Cardiac septum (tissue), 1 donor: ENCODE measurements at regions not wholly inside any gene's neighbourhood (a gene's known extent, or its start where the extent isn't known, plus 50 kb on each side); places are given as distances from the start of the nearest gene placed in this dataset.
A peak's percentile ranks its signal among the peaks of the same experiment; 100 is the strongest.
"Not testable (repeated sequence)": the region's sequence is repeated elsewhere in the genome, so short reads cannot be mapped to it uniquely, and the experiment has no call there.

Experiments
- DNase-seq: peaks from one replicate; pipeline ENCODE4 v3.0.0-alpha.2; 2020; ENCODE audit warnings: low spot score
- intact Hi-C: fragments of 100-400 bp; cut with DNase I; formaldehyde crosslinking; loops from one replicate; pipeline ENCODE4 v1.14.0; 2022
- donor health status: DM: no; HTN: no; CAD: no.

- DNase-seq = no peak
- intact Hi-C loops = loop anchor here (5.0 kb wide), 1 partner anchor 38 kb away; a partner anchor contains a TSS
Measured at GRCh38 chr6:26269531-26270485, 95.2 kb upstream of the BTN3A2 start.

GRCh38 chr6:26270486-26270861 is 94.5 kb upstream of the BTN3A2 start:
- intact Hi-C loops = loop anchor here (5.0 kb wide), 1 partner anchor 38 kb away; a partner anchor contains a TSS
- no peak for DNase-seq

GRCh38 chr6:26270903-26271667 is 93.9 kb upstream of the BTN3A2 start:
- intact Hi-C loops = loop anchor here (5.0 kb wide), 1 partner anchor 39 kb away; a partner anchor contains a TSS
- no peak for DNase-seq

GRCh38 chr6:26271668-26272024 is 93.4 kb upstream of the BTN3A2 start:
- DNase-seq = no peak
- intact Hi-C loops = loop anchor here (5.0 kb wide), 1 partner anchor 39 kb away; a partner anchor contains a TSS

DNA sequence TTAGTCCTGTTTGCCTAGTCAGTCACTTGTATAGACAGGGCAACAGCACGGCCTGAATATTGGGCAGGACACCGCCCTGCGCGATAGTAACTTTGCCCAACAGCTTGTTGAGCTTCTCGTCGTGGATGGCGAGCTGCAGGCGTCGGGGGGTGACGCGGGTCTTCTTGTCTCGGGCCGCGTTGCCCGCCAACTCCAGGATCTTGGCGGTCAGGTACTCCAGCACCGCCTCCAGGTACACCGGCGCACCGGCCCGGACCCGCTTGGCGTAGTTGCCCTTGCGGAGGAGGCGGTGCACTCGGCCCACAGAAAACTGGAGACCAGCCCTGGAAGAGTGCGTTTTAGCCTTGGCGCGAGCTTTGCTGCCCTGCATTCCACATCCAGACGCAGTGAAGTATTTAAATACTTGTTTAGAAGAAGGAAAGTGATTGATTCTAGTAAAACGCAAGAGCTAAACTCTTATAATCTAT is 92.8 kb upstream of the BTN3A2 start:
- no peak for DNase-seq
- intact Hi-C loops = loop anchor here (5.0 kb wide), 1 partner anchor 40 kb away; a partner anchor contains a TSS

DNA sequence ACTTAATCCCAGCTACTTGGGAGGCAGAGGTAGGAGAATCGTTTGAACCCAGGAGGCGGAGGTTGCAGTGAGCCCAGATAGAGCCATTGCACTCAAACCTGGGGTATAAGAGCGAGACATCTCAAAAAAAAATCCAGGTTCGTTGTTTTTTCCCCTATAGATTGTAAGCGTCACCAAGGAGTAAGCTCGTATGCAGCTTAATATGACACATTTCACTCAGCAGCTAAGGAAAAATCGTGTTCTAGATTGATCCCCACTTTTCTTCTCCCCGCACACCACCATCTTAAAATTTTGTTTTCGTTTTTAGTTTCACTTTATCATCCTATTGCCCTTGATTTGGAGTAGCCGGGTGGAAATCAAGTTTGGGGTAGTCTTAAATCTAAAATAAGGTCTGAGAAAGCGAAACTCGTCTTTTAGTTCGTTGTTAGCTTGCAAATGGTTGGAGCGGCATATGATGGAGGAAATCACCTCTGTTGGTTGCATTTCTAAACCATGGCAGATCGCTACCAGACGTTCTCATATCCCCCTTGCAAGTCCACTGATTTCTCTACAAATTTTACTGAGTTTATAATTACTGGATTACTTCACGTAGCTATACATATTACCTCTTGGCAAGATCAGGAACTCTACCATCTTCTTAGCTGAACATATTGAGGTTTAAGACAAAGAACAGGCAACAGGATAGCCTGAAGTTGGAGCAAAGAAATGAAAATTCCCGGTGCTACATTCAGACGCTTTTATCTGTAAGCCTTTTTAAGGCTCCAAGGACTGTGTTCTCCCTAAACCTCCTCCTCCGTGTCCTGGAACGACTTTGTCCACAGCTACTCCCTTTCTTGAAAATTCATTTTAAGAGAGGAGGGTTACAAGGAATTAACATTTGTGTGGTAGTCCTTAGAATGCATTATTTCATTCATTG is 91.1 kb upstream of the BTN3A2 start:
- intact Hi-C loops = loop anchor here (1.0 to 5.0 kb wide), 2 partner anchors 8 to 42 kb away; a partner anchor contains a TSS
- DNase-seq = no peak

GRCh38 chr6:26275663-26276062 is 89.3 kb upstream of the BTN3A2 start:
- intact Hi-C loops = no loop called here
- DNase-seq = no peak

DNA sequence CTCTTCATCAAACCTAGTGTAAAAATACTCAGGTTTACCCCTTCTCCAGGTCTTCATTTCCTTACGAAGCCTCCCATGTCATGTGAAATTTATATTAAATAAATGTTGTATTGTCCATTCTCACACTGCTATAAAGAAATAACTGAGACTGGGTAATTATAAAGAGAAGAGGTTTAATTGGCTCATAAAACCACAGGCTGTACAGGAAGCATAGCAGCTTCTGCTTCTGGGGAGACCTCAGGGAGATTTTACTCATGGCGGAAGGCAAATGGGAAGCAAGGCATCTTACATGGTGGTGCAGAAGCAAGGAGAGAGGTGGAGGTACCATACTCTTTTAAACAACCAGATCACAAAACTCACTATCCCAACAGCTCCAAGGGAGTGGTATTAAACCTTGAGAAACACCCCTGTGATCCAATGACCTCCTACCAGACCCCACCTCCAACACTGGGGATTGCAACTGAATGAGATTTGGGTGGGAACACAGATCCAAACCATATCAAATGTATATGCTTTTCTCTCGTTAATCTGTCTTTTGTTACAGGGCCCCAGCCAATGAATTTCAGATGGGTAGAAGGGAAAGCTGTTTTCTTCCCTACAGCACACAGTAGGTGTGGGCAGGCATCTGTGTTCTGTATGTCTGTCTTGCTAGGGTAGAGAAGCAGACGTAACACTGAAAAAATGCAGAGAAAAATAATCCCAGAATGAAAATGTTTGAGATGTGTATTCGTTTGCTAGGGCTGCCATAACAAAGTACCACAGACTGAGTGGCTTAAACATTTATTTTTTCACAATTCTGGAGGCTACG is 88.0 kb upstream of the BTN3A2 start:
- intact Hi-C loops = no loop called here

GRCh38 chr6:26278536-26278935 is 86.5 kb upstream of the BTN3A2 start:
- no peak for DNase-seq
- intact Hi-C loops = no loop called here

More for the DNA sequence above, 88.0 kb upstream of the BTN3A2 start:
- DNase-seq = no peak

DNA sequence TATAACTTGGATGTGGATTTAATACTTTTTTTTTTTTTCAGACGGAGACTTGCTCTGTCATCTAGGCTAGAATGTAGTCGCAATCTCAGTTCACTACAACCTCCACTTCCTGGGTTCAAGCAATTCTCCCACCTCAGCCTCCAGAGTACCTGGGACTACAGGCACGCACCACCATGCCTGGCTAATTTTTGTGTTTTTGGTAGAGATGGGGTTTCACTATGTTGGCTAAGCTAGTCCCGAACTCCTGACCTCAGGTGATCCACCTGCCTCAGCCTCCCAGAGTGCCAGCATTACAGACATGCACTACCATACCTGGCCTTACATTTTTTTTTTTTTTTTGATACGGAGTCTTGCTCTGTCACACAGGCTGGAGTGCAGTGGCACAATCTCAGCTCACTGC is 85.6 kb upstream of the BTN3A2 start:
- intact Hi-C loops = not testable (repeated sequence)

DNA sequence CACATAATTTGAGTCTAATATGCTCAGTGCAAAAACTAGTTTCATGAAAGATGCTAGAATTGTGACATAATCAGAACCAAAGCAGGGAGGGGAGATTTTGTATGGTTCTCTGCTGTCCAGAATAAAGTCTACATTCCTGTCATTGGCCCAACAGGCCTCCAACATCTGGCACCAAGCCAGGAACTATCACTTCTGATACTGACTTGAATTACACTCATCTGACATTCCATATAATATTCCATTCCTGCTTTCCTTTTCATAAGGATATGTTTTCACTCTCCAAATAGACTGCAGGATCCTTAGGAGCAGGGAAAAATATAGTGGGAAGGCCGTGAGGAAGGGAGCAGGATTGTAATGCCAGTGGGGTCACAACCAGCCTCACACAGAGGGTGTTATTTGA is 84.6 kb upstream of the BTN3A2 start:
- DNase-seq = no peak
- intact Hi-C loops = loop anchor here (5.0 to 10.0 kb wide), 5 partner anchors 63 to 854 kb away; a partner anchor contains a TSS

More for the DNA sequence above, 85.6 kb upstream of the BTN3A2 start:
- not testable (repeated sequence) for DNase-seq

DNA sequence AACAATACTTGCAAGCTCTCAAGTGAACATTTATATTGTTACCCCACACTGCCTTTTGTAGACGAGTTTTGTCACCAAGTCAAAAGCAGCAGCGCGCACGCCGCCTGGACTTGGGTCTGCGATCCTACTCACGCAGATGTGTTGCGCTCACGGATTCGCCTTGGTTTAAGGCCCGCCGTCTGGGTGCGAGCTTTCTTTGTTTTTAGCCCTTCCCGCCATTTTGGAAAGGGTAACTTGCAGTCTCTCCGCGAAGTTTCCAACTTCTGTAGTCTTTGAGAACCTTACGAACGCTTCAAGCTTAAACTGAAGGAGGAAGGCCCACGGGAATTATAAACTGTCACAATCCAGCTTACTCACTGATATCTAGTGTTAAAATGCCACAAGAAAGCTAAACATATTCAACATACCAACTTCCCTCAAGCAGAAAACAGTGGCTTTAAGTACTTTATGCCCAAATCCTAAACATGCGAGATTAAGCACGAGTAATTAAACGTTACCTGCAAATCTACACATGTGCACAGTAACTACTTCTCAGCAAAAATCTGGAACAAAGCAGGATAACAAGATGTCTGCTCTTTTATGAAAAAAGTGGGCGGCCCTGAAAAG is 80.4 kb upstream of the BTN3A2 start:
- intact Hi-C loops = loop anchor here (5.0 to 10.0 kb wide), 5 partner anchors 67 to 850 kb away; a partner anchor contains a TSS
- DNase-seq = no peak

DNA sequence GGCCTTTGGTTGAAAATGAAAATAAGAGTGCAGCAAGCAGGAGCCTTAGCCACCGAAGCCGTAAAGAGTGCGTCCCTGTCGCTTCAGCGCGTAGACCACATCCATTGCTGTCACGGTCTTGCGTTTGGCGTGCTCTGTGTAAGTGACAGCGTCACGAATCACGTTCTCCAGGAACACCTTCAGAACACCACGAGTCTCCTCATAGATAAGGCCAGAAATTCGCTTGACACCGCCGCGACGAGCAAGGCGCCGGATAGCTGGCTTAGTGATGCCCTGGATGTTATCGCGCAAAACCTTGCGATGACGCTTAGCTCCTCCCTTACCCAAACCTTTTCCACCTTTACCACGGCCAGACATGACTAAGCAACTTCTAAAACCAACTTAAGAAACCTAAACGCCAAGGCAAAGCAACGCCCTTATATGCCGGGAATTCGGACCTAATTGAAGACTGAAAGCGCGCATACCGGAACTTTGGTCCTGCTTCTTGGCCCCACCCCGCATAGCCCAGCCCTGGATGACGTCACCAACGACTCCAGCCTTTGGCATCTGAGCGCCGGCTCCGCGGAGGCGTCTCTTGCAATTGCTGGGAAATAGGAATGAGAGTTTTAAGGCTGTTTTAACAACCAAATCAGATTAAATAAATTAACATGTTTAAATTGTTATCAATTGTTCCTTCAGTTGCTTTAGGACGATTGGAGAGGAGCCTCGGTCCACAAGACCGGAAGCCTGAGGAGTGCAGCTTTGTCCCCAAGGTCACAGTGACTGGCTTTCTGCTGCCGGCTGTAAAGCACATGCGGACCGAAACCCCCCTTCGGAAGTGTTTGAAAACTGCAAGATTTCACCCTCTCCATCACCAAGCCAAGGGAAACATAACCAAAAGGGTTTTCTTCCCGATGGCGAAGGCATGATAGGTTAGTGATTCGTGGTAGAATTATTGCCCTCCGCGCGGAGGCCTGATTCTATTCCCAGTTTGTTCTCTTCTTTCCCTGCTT is 79.6 kb upstream of the BTN3A2 start:
- intact Hi-C loops = loop anchor here (2.0 to 10.0 kb wide), 5 partner anchors 25 to 849 kb away; a partner anchor contains a TSS
- peak; percentile 98 for DNase-seq

- no peak for DNase-seq
- intact Hi-C loops = loop anchor here (2.0 to 10.0 kb wide), 5 partner anchors 24 to 848 kb away; a partner anchor contains a TSS
Measured at GRCh38 chr6:26286168-26286877, 78.7 kb upstream of the BTN3A2 start.

GRCh38 chr6:26288155-26288554 is 76.8 kb upstream of the BTN3A2 start:
- intact Hi-C loops = loop anchor here (10.0 kb wide), 4 partner anchors 113 to 847 kb away; a partner anchor contains a TSS

GRCh38 chr6:26290941-26291340 is 74.1 kb upstream of the BTN3A2 start:
- intact Hi-C loops = no loop called here
- DNase-seq = no peak

More at GRCh38 chr6:26288155-26288554, 76.8 kb upstream of the BTN3A2 start:
- DNase-seq = no peak
